ENCODE measurements at regions not wholly inside any gene's neighbourhood (a gene's known extent, or its start where the extent isn't known, plus 50 kb on each side); places are given as distances from the start of the nearest gene placed in this dataset.
A peak's percentile ranks its signal among the peaks of the same experiment; 100 is the strongest.
"Not testable (repeated sequence)": the region's sequence is repeated elsewhere in the genome, so short reads cannot be mapped to it uniquely, and the experiment has no call there.

GRCh38 chr10:95137990-95138625 is 55.9 kb upstream of the ACSM6 start:
- not testable (repeated sequence) for DNase-seq (ENCODE audit: low read depth)

GRCh38 chr10:95134490-95134889 is 59.5 kb upstream of the ACSM6 start:
- DNase-seq (ENCODE audit: low read depth): no peak

DNA sequence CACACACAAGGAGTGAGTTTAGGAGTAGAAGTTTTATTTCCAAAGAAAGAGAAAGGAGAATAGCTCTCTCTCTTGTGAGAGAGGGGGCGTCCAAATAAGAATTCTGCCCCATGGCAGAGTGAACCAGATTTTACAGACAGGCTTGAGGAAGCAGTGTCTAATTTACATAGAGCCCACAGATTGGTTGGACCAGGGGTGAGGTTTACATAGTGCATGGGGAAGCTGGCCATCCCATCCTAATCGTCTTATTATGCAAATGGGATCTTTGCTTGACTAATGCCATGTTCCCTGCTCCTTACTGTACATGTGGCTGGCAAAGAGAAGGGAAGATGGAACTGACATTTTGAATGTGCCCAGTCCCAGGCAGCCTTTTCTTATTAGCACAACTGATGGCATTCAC is 60.0 kb upstream of the ACSM6 start:
- no peak for DNase-seq (ENCODE audit: low read depth)

- DNase-seq (ENCODE audit: low read depth): peak; percentile 17
These were observed 60.9 kb upstream of the ACSM6 start for GRCh38 chr10:95133016-95133752.

DNA sequence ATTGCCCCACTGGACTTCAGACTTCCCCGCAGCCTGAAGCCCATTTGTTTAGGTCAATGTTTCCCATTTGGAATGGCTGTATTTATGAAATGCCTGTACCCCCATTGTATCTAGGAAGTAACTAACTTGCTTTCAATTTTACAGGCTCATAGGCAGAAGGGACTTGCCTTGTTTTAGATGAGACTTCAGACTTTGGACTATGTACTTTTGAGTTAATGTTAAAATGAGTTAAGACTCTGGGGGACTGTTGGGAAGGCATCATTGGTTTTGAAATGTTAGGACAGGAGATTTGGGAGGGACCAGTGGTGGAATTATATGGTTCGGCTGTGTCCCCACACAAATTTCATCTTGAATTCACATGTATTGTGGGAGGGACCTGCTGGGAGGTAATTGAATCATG is 61.1 kb upstream of the CYP2C8 start:
- not testable (repeated sequence) for DNase-seq (ENCODE audit: low read depth)

DNA sequence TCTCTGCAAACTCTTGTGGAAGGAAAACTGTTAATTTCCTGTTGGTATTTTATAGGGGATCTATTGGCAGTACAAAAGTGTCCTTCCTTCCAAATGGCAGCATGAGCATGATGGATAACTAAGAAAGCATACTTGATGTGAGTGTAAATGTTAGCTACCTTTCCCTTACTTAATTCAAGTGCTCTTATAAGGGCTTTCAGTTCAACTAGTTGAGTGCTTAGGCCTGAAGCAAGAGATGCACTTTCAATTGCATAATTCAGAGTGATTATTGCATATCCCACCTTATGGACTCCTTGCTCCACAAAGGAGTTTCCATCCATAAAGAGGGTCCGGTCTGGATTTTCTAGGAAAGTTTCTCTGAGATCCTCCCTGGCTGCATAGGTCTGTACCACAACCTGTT is 56.3 kb upstream of the CYP2C8 start:
- no peak for DNase-seq (ENCODE audit: low read depth)

GRCh38 chr10:95122736-95123135 is 53.4 kb upstream of the CYP2C8 start:
- no peak for DNase-seq (ENCODE audit: low read depth)

GRCh38 chr10:95121904-95122303 is 52.6 kb upstream of the CYP2C8 start:
- DNase-seq (ENCODE audit: low read depth): no peak

Measured in T-helper 22 cell (primary cell).